PC-3 (cell line): ENCODE measurements at regions not wholly inside any gene's neighbourhood (a gene's known extent, or its start where the extent isn't known, plus 50 kb on each side); places are given as distances from the start of the nearest gene placed in this dataset.
A peak's percentile ranks its signal among the peaks of the same experiment; 100 is the strongest.

Experiments used
- ATAC-seq: fragments of 200-7000 bp; cut with Tn5 transposase; 2 replicates; pipeline ENCODE4 v1.9.1; 2020; ENCODE audit warnings: mild to moderate bottlenecking, moderate library complexity
- BruUV-seq: library from RNA; stranded (reverse); fragments of 400-500 nt; replicated peaks from 2 replicates; lab custom pipeline; 2021; lab: Mats Ljungman, UMichigan
- CTCF ChIA-PET: fragments of 300-600 bp; sonication (Branson Sonifier 250); formaldehyde crosslinking; loops from one replicate; lab custom pipeline; 2022; ENCODE audit warnings: antibody characterized with exemption; lab: Charles Lee
- POLR2A ChIA-PET: fragments of 300-600 bp; sonication (Branson Sonifier 250); formaldehyde crosslinking; loops from one replicate; lab custom pipeline; 2022; ENCODE audit warnings: antibody characterized with exemption; ENCODE audit not compliant: unreplicated experiment; lab: Charles Lee
- DNase-seq: peaks from one replicate; pipeline ENCODE4 v3.0.0-alpha.2; 2015
- H2AFZ ChIP-seq: fragments of 300-600 bp; sonication (generic); 2 replicates; pipeline ENCODE4 v1.6.0; 2016; ENCODE audit warnings: antibody characterized with exemption, low read length
- H3F3A ChIP-seq: fragments of 300-600 bp; sonication (generic); one replicate; pipeline ENCODE4 v1.6.0; 2017; ENCODE audit warnings: antibody characterized with exemption, low read length, control low read depth, mild to moderate bottlenecking; ENCODE audit not compliant: unreplicated experiment
- H3K27ac ChIP-seq: fragments of 300-600 bp; sonication (generic); 2 replicates; pipeline ENCODE4 v1.5.1; 2016; ENCODE audit warnings: mild to moderate bottlenecking, low read length
- H3K27me3 ChIP-seq: fragments of 300-600 bp; sonication (generic); 2 replicates; pipeline ENCODE4 v1.6.1; 2016; ENCODE audit warnings: low read length, mixed read lengths
- H3K36me3 ChIP-seq: fragments of 300-600 bp; sonication (generic); 2 replicates; pipeline ENCODE4 v1.6.1; 2016; ENCODE audit warnings: low read depth, mixed run types, low read length, mixed read lengths
- H3K4me1 ChIP-seq: fragments of 300-600 bp; sonication (generic); 2 replicates; pipeline ENCODE4 v1.5.1; 2016; ENCODE audit warnings: low read length; ENCODE audit not compliant: insufficient read depth
- H3K4me2 ChIP-seq: fragments of 300-600 bp; sonication (generic); 2 replicates; pipeline ENCODE4 v1.6.0; 2016; ENCODE audit warnings: low read length
- H3K4me3 ChIP-seq: fragments of 300-600 bp; sonication (generic); 2 replicates; pipeline ENCODE4 v1.5.1; 2016; ENCODE audit warnings: mild to moderate bottlenecking, low read length, mixed read lengths
- H3K79me2 ChIP-seq: fragments of 300-600 bp; sonication (generic); 2 replicates; pipeline ENCODE4 v1.6.1; 2017; ENCODE audit warnings: low read length, mixed read lengths
- H3K9ac ChIP-seq: fragments of 300-600 bp; sonication (generic); 2 replicates; pipeline ENCODE4 v1.6.0; 2016; ENCODE audit warnings: mild to moderate bottlenecking, low read length
- H3K9me2 ChIP-seq: fragments of 300-600 bp; sonication (generic); replicated peaks from 2 replicates; pipeline ENCODE4 v1.6.1; 2016; ENCODE audit warnings: mixed run types, low read length, mixed read lengths
- H3K9me3 ChIP-seq: fragments of 300-600 bp; sonication (generic); 2 replicates; pipeline ENCODE4 v1.6.1; 2016; ENCODE audit warnings: low read length, mixed read lengths
- H4K20me1 ChIP-seq: fragments of 300-600 bp; sonication (generic); 2 replicates; pipeline ENCODE4 v1.6.1; 2016; ENCODE audit warnings: low read length, mixed read lengths
- EZH2 ChIP-seq: fragments of 300-600 bp; sonication (generic); IDR thresholded peaks from one replicate; pipeline ENCODE4 v1.6.1; 2017; ENCODE audit warnings: antibody characterized with exemption, mild to moderate bottlenecking, low read length; ENCODE audit not compliant: unreplicated experiment
- EZH2phosphoT487 ChIP-seq: fragments of 300-600 bp; sonication (generic); IDR thresholded peaks from 2 replicates; pipeline ENCODE4 v1.6.1; 2018; ENCODE audit warnings: mild to moderate bottlenecking, antibody characterized with exemption, low read length, borderline replicate concordance
- intact Hi-C: fragments of 100-400 bp; cut with micrococcal nuclease; formaldehyde crosslinking; loops from 2 replicates; pipeline ENCODE4 v1.9.0; 2023
- TF ChIP-seq, protein P1 (sequence below): fragments of 300-600 bp; sonication (generic); conservative IDR thresholded peaks from 2 replicates; pipeline ENCODE4 v1.5.1; 2017; ENCODE audit warnings: antibody characterized with exemption, low read depth, mild to moderate bottlenecking, low read length

DNA sequence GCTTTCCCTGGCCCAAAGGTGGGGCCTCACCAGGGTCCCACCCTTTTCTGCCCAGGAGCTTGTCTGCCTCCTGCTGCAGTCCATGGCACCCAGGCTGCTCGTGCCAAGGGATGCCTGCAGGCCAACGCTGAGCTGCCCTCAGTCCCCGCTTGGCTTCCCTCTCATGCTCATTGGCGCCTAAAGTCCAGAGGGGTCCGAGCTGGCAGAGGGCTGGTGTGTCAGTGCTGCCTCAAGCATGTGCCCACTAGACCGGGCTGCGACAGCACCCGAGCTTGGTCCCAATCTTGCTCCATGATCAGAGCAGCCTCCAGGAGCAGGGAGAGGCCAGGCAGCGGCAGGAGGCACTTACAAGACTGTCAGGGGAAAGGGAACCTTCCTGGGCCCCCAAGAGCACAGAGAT is 287.0 kb downstream of the ICOS start:
- no peaks in the 10 kb centered on the region for H3K9me2 ChIP-seq
- TF ChIP-seq EZH2 (no peak), EZH2phosphoT487 (no peak)
- TF ChIP-seq, protein P1, sequence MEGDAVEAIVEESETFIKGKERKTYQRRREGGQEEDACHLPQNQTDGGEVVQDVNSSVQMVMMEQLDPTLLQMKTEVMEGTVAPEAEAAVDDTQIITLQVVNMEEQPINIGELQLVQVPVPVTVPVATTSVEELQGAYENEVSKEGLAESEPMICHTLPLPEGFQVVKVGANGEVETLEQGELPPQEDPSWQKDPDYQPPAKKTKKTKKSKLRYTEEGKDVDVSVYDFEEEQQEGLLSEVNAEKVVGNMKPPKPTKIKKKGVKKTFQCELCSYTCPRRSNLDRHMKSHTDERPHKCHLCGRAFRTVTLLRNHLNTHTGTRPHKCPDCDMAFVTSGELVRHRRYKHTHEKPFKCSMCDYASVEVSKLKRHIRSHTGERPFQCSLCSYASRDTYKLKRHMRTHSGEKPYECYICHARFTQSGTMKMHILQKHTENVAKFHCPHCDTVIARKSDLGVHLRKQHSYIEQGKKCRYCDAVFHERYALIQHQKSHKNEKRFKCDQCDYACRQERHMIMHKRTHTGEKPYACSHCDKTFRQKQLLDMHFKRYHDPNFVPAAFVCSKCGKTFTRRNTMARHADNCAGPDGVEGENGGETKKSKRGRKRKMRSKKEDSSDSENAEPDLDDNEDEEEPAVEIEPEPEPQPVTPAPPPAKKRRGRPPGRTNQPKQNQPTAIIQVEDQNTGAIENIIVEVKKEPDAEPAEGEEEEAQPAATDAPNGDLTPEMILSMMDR = no peak
- H3K27ac ChIP-seq = no peak overlapping the region
- no TSS peak for BruUV-seq
- H3F3A ChIP-seq = no peaks in the 10 kb centered on the region
- H4K20me1 ChIP-seq = no peaks in the 10 kb centered on the region
- H3K9me3 ChIP-seq = no peaks in the 10 kb centered on the region
- no peak overlapping the region for H2AFZ ChIP-seq
- intact Hi-C loops = no loop called here
- H3K79me2 ChIP-seq = no peaks in the 10 kb centered on the region
- no peaks in the 10 kb centered on the region for H3K36me3 ChIP-seq
- H3K9ac ChIP-seq = no peak overlapping the region
- H3K27me3 ChIP-seq = peaks cover 69% of the 10 kb centered on the region
- CTCF ChIA-PET = interaction anchor here (0.5 kb wide), 1 partner anchor 78 kb away, joined by 3 read pairs; no protein-coding TSS in a partner anchor
- H3K4me1 ChIP-seq = no peaks in the 10 kb centered on the region
- no peak overlapping the region for H3K4me3 ChIP-seq
- no peak overlapping the region for H3K4me2 ChIP-seq
- POLR2A ChIA-PET = no interaction called here
- ATAC-seq = no peak
- no peak for DNase-seq

DNA sequence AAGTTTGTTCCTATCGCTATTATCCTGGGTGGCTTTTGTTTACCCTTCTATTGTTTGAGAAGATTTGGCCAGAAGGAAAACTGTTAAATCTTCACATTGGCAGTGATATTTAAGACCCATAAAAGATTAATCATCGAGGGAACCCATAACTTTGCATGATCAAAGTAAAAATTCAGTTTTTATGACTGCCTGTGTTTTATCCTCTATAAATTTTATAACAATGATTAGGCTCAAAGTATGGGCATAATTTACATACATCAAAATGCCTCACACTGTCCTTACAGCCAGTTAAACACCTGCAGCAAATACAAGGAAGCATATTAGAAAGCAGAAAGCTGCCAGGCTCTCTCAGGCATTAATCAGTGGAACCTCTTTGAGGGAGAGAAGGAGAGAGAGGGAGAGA is 289.1 kb downstream of the ICOS start:
- Histone ChIP-seq H3K27ac (no peak overlapping the region), H3K4me2 (no peak overlapping the region), H3K79me2 (no peaks in the 10 kb centered on the region), H3K4me1 (no peaks in the 10 kb centered on the region), H3K4me3 (no peak overlapping the region), H3K27me3 (peaks cover 89% of the 10 kb centered on the region), H3K9me3 (no peaks in the 10 kb centered on the region), H4K20me1 (no peaks in the 10 kb centered on the region), H3K9me2 (no peaks in the 10 kb centered on the region), H3K9ac (no peak overlapping the region), H3K36me3 (no peaks in the 10 kb centered on the region), H2AFZ (no peak overlapping the region), H3F3A (no peaks in the 10 kb centered on the region)
- CTCF ChIA-PET = no interaction called here
- TF ChIP-seq EZH2 (no peak), EZH2phosphoT487 (no peak)
- TF ChIP-seq, protein P1 = no peak
- POLR2A ChIA-PET = interaction anchor here (0.5 kb wide), 1 partner anchor 1722 kb away, joined by 3 read pairs; no protein-coding TSS in a partner anchor
- no TSS peak for BruUV-seq
- intact Hi-C loops = no loop called here
- peak; percentile 35; the same call in 1 of the 2 replicates for ATAC-seq
- DNase-seq = no peak

DNA sequence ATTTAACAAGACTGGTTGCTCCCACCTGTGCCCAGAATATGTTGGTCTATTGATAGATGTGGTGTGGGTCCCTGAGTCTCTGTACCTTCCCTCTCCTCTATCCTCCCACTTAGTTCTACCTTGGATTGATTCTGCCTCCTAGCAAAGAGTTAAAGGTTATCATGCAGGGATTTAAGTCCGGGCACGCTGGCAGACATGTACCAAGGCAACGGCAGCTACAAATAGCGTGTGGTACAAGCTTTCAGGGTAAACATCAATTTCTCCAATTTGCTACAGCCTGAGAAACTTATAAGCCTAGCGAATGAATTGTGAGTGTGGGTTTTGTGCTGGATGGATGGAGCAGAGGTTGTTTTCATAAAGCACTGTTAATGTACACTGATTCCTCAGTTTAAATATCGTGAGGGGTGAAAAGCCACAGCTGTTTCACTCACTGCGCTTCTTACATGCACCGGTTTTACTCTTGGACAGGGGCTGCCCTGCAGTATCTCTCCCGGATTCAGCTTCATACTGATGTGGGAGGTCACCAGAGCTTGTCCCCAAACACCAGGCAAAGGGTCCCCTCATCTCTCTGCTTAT is 289.8 kb downstream of the ICOS start:
- no TSS peak for BruUV-seq
- TF ChIP-seq EZH2 (no peak), EZH2phosphoT487 (no peak)
- TF ChIP-seq, protein P1 = no peak
- DNase-seq (no peak), ATAC-seq (no peak)
- no peaks in the 10 kb centered on the region for H3K79me2 ChIP-seq
- H3K4me2 ChIP-seq = no peak overlapping the region
- no peaks in the 10 kb centered on the region for H3K36me3 ChIP-seq
- H3K9ac ChIP-seq = no peak overlapping the region
- ChIA-PET POLR2A (no interaction called here), CTCF (no interaction called here)
- no peak overlapping the region for H3K4me3 ChIP-seq
- H3K9me3 ChIP-seq = no peaks in the 10 kb centered on the region
- H3K27ac ChIP-seq = no peak overlapping the region
- H3K9me2 ChIP-seq = no peaks in the 10 kb centered on the region
- no peak overlapping the region for H2AFZ ChIP-seq
- H4K20me1 ChIP-seq = no peaks in the 10 kb centered on the region
- H3F3A ChIP-seq = no peaks in the 10 kb centered on the region
- intact Hi-C loops = no loop called here
- peaks cover 94% of the 10 kb centered on the region for H3K27me3 ChIP-seq
- no peaks in the 10 kb centered on the region for H3K4me1 ChIP-seq
